Endodermal cell (in vitro differentiated cells): ENCODE measurements at regions not wholly inside any gene's neighbourhood (a gene's known extent, or its start where the extent isn't known, plus 50 kb on each side); places are given as distances from the start of the nearest gene placed in this dataset.
A peak's percentile ranks its signal among the peaks of the same experiment; 100 is the strongest.

Experiments used
- DNase-seq: peaks from one replicate; pipeline ENCODE4 v3.0.0-alpha.2; 2017
- H3K27ac ChIP-seq: 2 replicates; pipeline ENCODE4 v1.5.1; 2013; ENCODE audit warnings: mild to moderate bottlenecking, low read depth, low read length, moderate library complexity
- H3K27me3 ChIP-seq: 2 replicates; pipeline ENCODE4 v1.6.1; 2013; ENCODE audit warnings: mild to moderate bottlenecking, low read length, moderate library complexity; ENCODE audit not compliant: insufficient read depth, control insufficient read depth, poor library complexity, severe bottlenecking
- H3K36me3 ChIP-seq: 2 replicates; pipeline ENCODE4 v1.7.0; 2013; ENCODE audit warnings: mild to moderate bottlenecking, low read length, moderate library complexity; ENCODE audit not compliant: control insufficient read depth, insufficient read depth
- H3K4me1 ChIP-seq: one replicate; pipeline ENCODE4 v1.7.0; 2013; ENCODE audit warnings: low read length; ENCODE audit not compliant: control insufficient read depth, insufficient read depth
- H3K4me3 ChIP-seq: 2 replicates; pipeline ENCODE4 v1.5.1; 2013; ENCODE audit warnings: mild to moderate bottlenecking, low read length, moderate library complexity
- H3K9ac ChIP-seq: 2 replicates; pipeline ENCODE4 v1.6.1; 2013; ENCODE audit warnings: mild to moderate bottlenecking, low read length, moderate library complexity; ENCODE audit not compliant: poor library complexity, severe bottlenecking; ENCODE audit errors: extremely low read depth
- H3K9me3 ChIP-seq: 2 replicates; pipeline ENCODE4 v1.6.1; 2013; ENCODE audit warnings: mild to moderate bottlenecking, low read length, moderate library complexity; ENCODE audit not compliant: control insufficient read depth
- H3K27ac Mint-ChIP-seq: 2 replicates; pipeline ENCODE4 v1.8.0; 2020; ENCODE audit warnings: mixed read lengths
- H3K27me3 Mint-ChIP-seq: 2 replicates; pipeline ENCODE4 v1.8.0; 2021; ENCODE audit warnings: mild to moderate bottlenecking, mixed read lengths; ENCODE audit not compliant: insufficient read depth
- H3K36me3 Mint-ChIP-seq: 2 replicates; pipeline ENCODE4 v1.8.0; 2020; ENCODE audit warnings: low read depth, mixed read lengths
- H3K4me1 Mint-ChIP-seq: 2 replicates; pipeline ENCODE4 v1.8.0; 2020; ENCODE audit warnings: mixed read lengths
- H3K4me3 Mint-ChIP-seq: 2 replicates; pipeline ENCODE4 v1.8.0; 2020; ENCODE audit warnings: mild to moderate bottlenecking, moderate library complexity, mixed read lengths
- H3K9me3 Mint-ChIP-seq: 2 replicates; pipeline ENCODE4 v1.8.0; 2020; ENCODE audit warnings: mild to moderate bottlenecking, mixed read lengths
- CTCF ChIP-seq: fragments of 200-600 bp; sonication (generic); conservative IDR thresholded peaks from 2 replicates; pipeline ENCODE4 v1.5.0; 2021; ENCODE audit warnings: antibody characterized with exemption, mild to moderate bottlenecking
- WGBS, 2 experiments: methylation state at CpG; one replicate each; pipeline versions ENCODE4 v1.1.5 to v1.1.7; 2013; ENCODE audit warnings: missing lambda C conversion rate in 2 of 2, mixed read lengths in 1 of 2; ENCODE audit not compliant: insufficient coverage in 1 of 2, insufficient read length in 1 of 2; 5-methylcytosine and 5-hydroxymethylcytosine counted together

- H3K27ac ChIP-seq = no peak overlapping the region
- Mint-ChIP-seq H3K9me3 (no peaks in the 10 kb centered on the region), H3K4me1 (peaks cover 5% of the 10 kb centered on the region), H3K27me3 (no peaks in the 10 kb centered on the region), H3K4me3 (no peak overlapping the region), H3K36me3 (no peaks in the 10 kb centered on the region), H3K27ac (no peak overlapping the region)
- DNase-seq = no peak
- no peaks in the 10 kb centered on the region for H3K4me1 ChIP-seq
- H3K9ac ChIP-seq = no peak overlapping the region
- TF ChIP-seq CTCF = no peak
- no peak overlapping the region for H3K4me3 ChIP-seq
- no peaks in the 10 kb centered on the region for H3K36me3 ChIP-seq
- no peaks in the 10 kb centered on the region for H3K9me3 ChIP-seq
- 95% methylated on average over 1 of the region's 1 CpG; no CpG with 5 or more reads in 1 of the 2 experiments for WGBS, 2 experiments
- no peaks in the 10 kb centered on the region for H3K27me3 ChIP-seq
Observed at GRCh38 chr4:32172761-32173160, 1452.6 kb downstream of the PCDH7 start.

GRCh38 chr4:32180086-32180485 is 1459.9 kb downstream of the PCDH7 start:
- no peak overlapping the region for H3K4me3 Mint-ChIP-seq
- Histone ChIP-seq H3K9ac (no peak overlapping the region), H3K9me3 (peaks cover 8% of the 10 kb centered on the region), H3K4me1 (no peaks in the 10 kb centered on the region), H3K36me3 (no peaks in the 10 kb centered on the region), H3K4me3 (peak overlapping the region; percentile 17), H3K27ac (no peak overlapping the region), H3K27me3 (no peaks in the 10 kb centered on the region)
- no peak for DNase-seq
- no peaks in the 10 kb centered on the region for H3K9me3 Mint-ChIP-seq
- H3K27me3 Mint-ChIP-seq = no peaks in the 10 kb centered on the region
- H3K27ac Mint-ChIP-seq = no peak overlapping the region
- TF ChIP-seq CTCF = no peak
- H3K4me1 Mint-ChIP-seq = peaks cover 3% of the 10 kb centered on the region
- H3K36me3 Mint-ChIP-seq = no peaks in the 10 kb centered on the region

GRCh38 chr4:32184186-32184585 is 1464.0 kb downstream of the PCDH7 start:
- no peaks in the 10 kb centered on the region for H3K27me3 ChIP-seq
- no peak overlapping the region for H3K4me3 ChIP-seq
- no peaks in the 10 kb centered on the region for H3K4me1 ChIP-seq
- Mint-ChIP-seq H3K27me3 (no peaks in the 10 kb centered on the region), H3K27ac (no peak overlapping the region), H3K36me3 (no peaks in the 10 kb centered on the region), H3K4me1 (peaks cover 3% of the 10 kb centered on the region), H3K4me3 (no peak overlapping the region), H3K9me3 (no peaks in the 10 kb centered on the region)
- DNase-seq = no peak
- H3K27ac ChIP-seq = no peak overlapping the region
- no peaks in the 10 kb centered on the region for H3K36me3 ChIP-seq
- no peak overlapping the region for H3K9ac ChIP-seq
- peaks cover 5% of the 10 kb centered on the region for H3K9me3 ChIP-seq
- WGBS, 2 experiments = 54 to 100% methylated on average over 1 to 2 of the region's 2 CpGs
- TF ChIP-seq CTCF = no peak
